Lung (tissue), 11 donors: ENCODE measurements at regions not wholly inside any gene's neighbourhood (a gene's known extent, or its start where the extent isn't known, plus 50 kb on each side); places are given as distances from the start of the nearest gene placed in this dataset.
"Not testable (repeated sequence)": the region's sequence is repeated elsewhere in the genome, so short reads cannot be mapped to it uniquely, and the experiment has no call there.

Source experiments
- ATAC-seq: fragments of 200-7000 bp; cut with Tn5 transposase; one replicate; pipeline ENCODE4 v1.9.1; 2020; ENCODE audit warnings: moderate number of reproducible peaks; ENCODE audit not compliant: insufficient read depth, low FRiP score
- DNase-seq, 3 donors: peaks; one replicate each; pipeline ENCODE4 v3.0.0-alpha.2; 2013 to 2017
- H3K27ac ChIP-seq, 2 donors: one replicate each; pipeline ENCODE4 v1.5.1; 2013; ENCODE audit warnings: mild to moderate bottlenecking in 2 of 2, moderate library complexity in 2 of 2, control low read depth in 1 of 2, inconsistent platforms in 1 of 2, low read depth in 1 of 2, low read length in 1 of 2
- H3K27me3 ChIP-seq, 3 donors: one replicate each; pipeline ENCODE4 v1.5.1; 2013; ENCODE audit warnings: low read length in 2 of 3; ENCODE audit not compliant: control insufficient read depth in 3 of 3, insufficient read depth in 3 of 3
- H3K36me3 ChIP-seq, 4 donors: one replicate each; pipeline ENCODE4 v1.5.1; 2013; ENCODE audit warnings: low read length in 4 of 4, mild to moderate bottlenecking in 1 of 4, moderate library complexity in 1 of 4; ENCODE audit not compliant: control insufficient read depth in 4 of 4, insufficient read depth in 4 of 4
- H3K4me1 ChIP-seq, 5 donors: one replicate each; pipeline ENCODE4 v1.5.1; 2013; ENCODE audit warnings: low read length in 5 of 5, mild to moderate bottlenecking in 2 of 5, moderate library complexity in 1 of 5; ENCODE audit not compliant: control insufficient read depth in 5 of 5, insufficient read depth in 5 of 5
- H3K4me3 ChIP-seq: one replicate; pipeline ENCODE4 v1.5.1; 2013; ENCODE audit warnings: mild to moderate bottlenecking, control low read depth, moderate library complexity
- H3K9ac ChIP-seq, 2 donors: one replicate each; pipeline ENCODE4 v1.5.1; 2013; ENCODE audit warnings: low read length in 2 of 2, control low read depth in 1 of 2; ENCODE audit not compliant: insufficient read depth in 1 of 2
- H3K9me3 ChIP-seq, 4 donors: one replicate each; pipeline ENCODE4 v1.5.1; 2013; ENCODE audit warnings: low read length in 3 of 4, mild to moderate bottlenecking in 1 of 4, moderate library complexity in 1 of 4; ENCODE audit not compliant: control insufficient read depth in 4 of 4, insufficient read depth in 3 of 4
- CTCF ChIP-seq: IDR thresholded peaks from 2 replicates; pipeline ENCODE4 v1.5.1; 2012; ENCODE audit warnings: mild to moderate bottlenecking; ENCODE audit errors: control extremely low read depth, extremely low read depth
- WGBS, 2 donors: extraction: QIAGEN DNeasy Blood & Tissue Kit; methylation state at CpG; one replicate each; pipeline ENCODE4 v1.1.7; 2013; 5-methylcytosine and 5-hydroxymethylcytosine counted together
- donor health status: control.
- donor health status: control.
- donor health status: Bipolar disorder and iron deficiency.
- donor health status: healthy.
- donor health status: DM: yes; HTN: yes; CAD: no.

GRCh38 chr10:28996345-28996744 lies 292.5 kb upstream of the LYZL1 start:
- Histone ChIP-seq H3K9me3 (no peaks in the 10 kb centered on the region), H3K27ac (no peak overlapping the region), H3K36me3 (no peaks in the 10 kb centered on the region), H3K27me3 (no peaks in the 10 kb centered on the region), H3K4me3 (no peak overlapping the region), H3K9ac (no peak overlapping the region), H3K4me1 (peaks cover 0 to 6% (median 0%) of the 10 kb centered on the region in 5 donors)
- DNase-seq, result no peak
- WGBS, 2 donors, result 89 to 92% methylated on average over 6 of the region's 6 CpGs
- TF ChIP-seq CTCF, result no peak
- no peak for ATAC-seq

GRCh38 chr10:28996947-28997551 lies 291.8 kb upstream of the LYZL1 start:
- H3K36me3 ChIP-seq, result no peaks in the 10 kb centered on the region
- H3K9me3 ChIP-seq, result no peaks in the 10 kb centered on the region
- H3K4me1 ChIP-seq, result peaks cover 0 to 6% (median 0%) of the 10 kb centered on the region in 5 donors
- H3K27me3 ChIP-seq, result no peaks in the 10 kb centered on the region
- H3K4me3 ChIP-seq, result no peak overlapping the region
- WGBS, 2 donors, result 92 to 97% methylated on average over 6 of the region's 6 CpGs
- TF ChIP-seq CTCF, result no peak
- DNase-seq (no peak), ATAC-seq (no peak)
- no peak overlapping the region for H3K27ac ChIP-seq
- no peak overlapping the region for H3K9ac ChIP-seq

GRCh38 chr10:28997734-28998133 lies 291.1 kb upstream of the LYZL1 start:
- no peaks in the 10 kb centered on the region for H3K9me3 ChIP-seq
- no peaks in the 10 kb centered on the region for H3K36me3 ChIP-seq
- ATAC-seq (no peak), DNase-seq (peak; percentile 65 to 85 (median 75))
- no peak overlapping the region for H3K27ac ChIP-seq
- no peaks in the 10 kb centered on the region for H3K27me3 ChIP-seq
- no peak overlapping the region for H3K9ac ChIP-seq
- 50 to 81% methylated on average over 6 of the region's 6 CpGs for WGBS, 2 donors
- no peak for TF ChIP-seq CTCF
- H3K4me1 ChIP-seq, result peaks cover 0 to 3% (median 0%) of the 10 kb centered on the region in 5 donors
- H3K4me3 ChIP-seq, result no peak overlapping the region

- Histone ChIP-seq H3K9me3 (no peaks in the 10 kb centered on the region), H3K27me3 (no peaks in the 10 kb centered on the region), H3K9ac (no peak overlapping the region), H3K4me3 (no peak overlapping the region), H3K27ac (no peak overlapping the region), H3K36me3 (no peaks in the 10 kb centered on the region), H3K4me1 (no peaks in the 10 kb centered on the region)
- no peak for TF ChIP-seq CTCF
- WGBS, 2 donors, result 94 to 96% methylated on average over 6 of the region's 6 CpGs
- no peak for ATAC-seq
- DNase-seq, result no peak
These were observed 287.1 kb upstream of the LYZL1 start for GRCh38 chr10:29001801-29002200.

- not testable (repeated sequence) for H3K36me3 ChIP-seq, H3K4me3 ChIP-seq, H3K4me1 ChIP-seq, H3K27me3 ChIP-seq, ATAC-seq, H3K9ac ChIP-seq, H3K27ac ChIP-seq, DNase-seq, H3K9me3 ChIP-seq
- WGBS, 2 donors, result 96 to 98% methylated on average over 5 of the region's 5 CpGs
These were observed 285.9 kb upstream of the LYZL1 start for GRCh38 chr10:29003014-29003413.
